ENCODE measurements at regions not wholly inside any gene's neighbourhood (a gene's known extent, or its start where the extent isn't known, plus 50 kb on each side); places are given as distances from the start of the nearest gene placed in this dataset.
"Not testable (repeated sequence)": the region's sequence is repeated elsewhere in the genome, so short reads cannot be mapped to it uniquely, and the experiment has no call there.

GRCh38 chr22:48498526-48499331 lies 1328.9 kb downstream of the BRD1 start:
- no peaks in the 10 kb centered on the region for H3K36me3 ChIP-seq (replicated peaks)
- no peak for DNase-seq (ENCODE audit: low spot score in 2 of 2)
- in situ Hi-C loops (cut with MboI; ENCODE audit: low sequenced_read_pairs), result no loop called here
- H3K27me3 ChIP-seq (ENCODE audit: low read depth), result no peaks in the 10 kb centered on the region
- no peaks in the 10 kb centered on the region for H3K9me3 ChIP-seq
- H3K4me3 ChIP-seq, result no peak overlapping the region
- H3K4me1 ChIP-seq, result no peaks in the 10 kb centered on the region

GRCh38 chr22:48497743-48498520 lies 1329.7 kb downstream of the BRD1 start:
- in situ Hi-C loops (cut with MboI; ENCODE audit: low sequenced_read_pairs); H3K36me3 ChIP-seq (replicated peaks); H3K27me3 ChIP-seq (ENCODE audit: low read depth); H3K4me1 ChIP-seq; H3K9me3 ChIP-seq; DNase-seq (ENCODE audit: low spot score in 2 of 2); H3K4me3 ChIP-seq: not testable (repeated sequence)

GRCh38 chr22:48496987-48497650 lies 1330.6 kb downstream of the BRD1 start:
- H3K27me3 ChIP-seq (ENCODE audit: low read depth), result peaks cover 2% of the 10 kb centered on the region; the same call in 1 of the 2 replicates
- H3K4me3 ChIP-seq, result no peak overlapping the region
- no peak for DNase-seq (ENCODE audit: low spot score in 2 of 2)
- no peaks in the 10 kb centered on the region for H3K4me1 ChIP-seq
- no peaks in the 10 kb centered on the region for H3K36me3 ChIP-seq (replicated peaks)
- in situ Hi-C loops (cut with MboI; ENCODE audit: low sequenced_read_pairs), result no loop called here
- no peaks in the 10 kb centered on the region for H3K9me3 ChIP-seq

- Histone ChIP-seq H3K4me1 (no peaks in the 10 kb centered on the region), H3K36me3 (replicated peaks) (no peaks in the 10 kb centered on the region), H3K9me3 (no peaks in the 10 kb centered on the region), H3K27me3 (ENCODE audit: low read depth) (peaks cover 6% of the 10 kb centered on the region; the same call in 1 of the 2 replicates), H3K4me3 (no peak overlapping the region)
- in situ Hi-C loops (cut with MboI; ENCODE audit: low sequenced_read_pairs), result no loop called here
- no peak for DNase-seq (ENCODE audit: low spot score in 2 of 2)
Observed at GRCh38 chr22:48496226-48496845, 1331.3 kb downstream of the BRD1 start.

- Histone ChIP-seq H3K4me3 (no peak overlapping the region), H3K36me3 (replicated peaks) (no peaks in the 10 kb centered on the region), H3K9me3 (no peaks in the 10 kb centered on the region), H3K27me3 (ENCODE audit: low read depth) (peaks cover 11% of the 10 kb centered on the region; the same call in 1 of the 2 replicates), H3K4me1 (no peaks in the 10 kb centered on the region)
- in situ Hi-C loops (cut with MboI; ENCODE audit: low sequenced_read_pairs), result no loop called here
- no peak for DNase-seq (ENCODE audit: low spot score in 2 of 2)
Observed at GRCh38 chr22:48495751-48496080, 1332.0 kb downstream of the BRD1 start.

GRCh38 chr22:48494968-48495750 lies 1332.5 kb downstream of the BRD1 start:
- no peak overlapping the region for H3K4me3 ChIP-seq
- in situ Hi-C loops (cut with MboI; ENCODE audit: low sequenced_read_pairs), result no loop called here
- peaks cover 11% of the 10 kb centered on the region; the same call in 1 of the 2 replicates for H3K27me3 ChIP-seq (ENCODE audit: low read depth)
- H3K4me1 ChIP-seq, result no peaks in the 10 kb centered on the region
- DNase-seq (ENCODE audit: low spot score in 2 of 2), result no peak
- no peaks in the 10 kb centered on the region for H3K36me3 ChIP-seq (replicated peaks)
- H3K9me3 ChIP-seq, result no peaks in the 10 kb centered on the region

GRCh38 chr22:48494256-48494967 lies 1333.3 kb downstream of the BRD1 start:
- in situ Hi-C loops (cut with MboI; ENCODE audit: low sequenced_read_pairs), result no loop called here
- DNase-seq (ENCODE audit: low spot score in 2 of 2), result no peak
- Histone ChIP-seq H3K4me1 (no peaks in the 10 kb centered on the region), H3K36me3 (replicated peaks) (no peaks in the 10 kb centered on the region), H3K4me3 (no peak overlapping the region), H3K27me3 (ENCODE audit: low read depth) (peaks cover 11% of the 10 kb centered on the region; the same call in 1 of the 2 replicates), H3K9me3 (no peaks in the 10 kb centered on the region)

GRCh38 chr22:48493733-48494132 lies 1333.9 kb downstream of the BRD1 start:
- in situ Hi-C loops (cut with MboI; ENCODE audit: low sequenced_read_pairs), result no loop called here
- H3K9me3 ChIP-seq, result no peaks in the 10 kb centered on the region
- H3K36me3 ChIP-seq (replicated peaks), result no peaks in the 10 kb centered on the region
- no peak overlapping the region for H3K4me3 ChIP-seq
- no peaks in the 10 kb centered on the region for H3K4me1 ChIP-seq
- H3K27me3 ChIP-seq (ENCODE audit: low read depth), result peaks cover 11% of the 10 kb centered on the region; the same call in 1 of the 2 replicates
- no peak for DNase-seq (ENCODE audit: low spot score in 2 of 2)

- no peaks in the 10 kb centered on the region for H3K9me3 ChIP-seq
- DNase-seq (ENCODE audit: low spot score in 2 of 2), result peak; percentile 45 to 62
- in situ Hi-C loops (cut with MboI; ENCODE audit: low sequenced_read_pairs), result no loop called here
- H3K4me1 ChIP-seq, result no peaks in the 10 kb centered on the region
- H3K4me3 ChIP-seq, result no peak overlapping the region
- H3K27me3 ChIP-seq (ENCODE audit: low read depth), result peaks cover 11% of the 10 kb centered on the region; the same call in 1 of the 2 replicates
- H3K36me3 ChIP-seq (replicated peaks), result no peaks in the 10 kb centered on the region
Observed at GRCh38 chr22:48492366-48493320, 1335.0 kb downstream of the BRD1 start.

- Histone ChIP-seq H3K4me3 (no peak overlapping the region), H3K36me3 (replicated peaks) (no peaks in the 10 kb centered on the region), H3K9me3 (no peaks in the 10 kb centered on the region), H3K27me3 (ENCODE audit: low read depth) (peaks cover 11% of the 10 kb centered on the region; the same call in 1 of the 2 replicates), H3K4me1 (no peaks in the 10 kb centered on the region)
- in situ Hi-C loops (cut with MboI; ENCODE audit: low sequenced_read_pairs), result no loop called here
- no peak for DNase-seq (ENCODE audit: low spot score in 2 of 2)
Observed at GRCh38 chr22:48491451-48491941, 1336.2 kb downstream of the BRD1 start.

GRCh38 chr22:48490500-48491411 lies 1336.9 kb downstream of the BRD1 start:
- Histone ChIP-seq H3K36me3 (replicated peaks) (no peaks in the 10 kb centered on the region), H3K4me1 (no peaks in the 10 kb centered on the region), H3K27me3 (ENCODE audit: low read depth) (peaks cover 11% of the 10 kb centered on the region; the same call in 1 of the 2 replicates), H3K4me3 (no peak overlapping the region), H3K9me3 (no peaks in the 10 kb centered on the region)
- DNase-seq (ENCODE audit: low spot score in 2 of 2), result no peak
- in situ Hi-C loops (cut with MboI; ENCODE audit: low sequenced_read_pairs), result no loop called here
